Esophagus muscularis mucosa (tissue), 4 donors: ENCODE measurements at regions not wholly inside any gene's neighbourhood (a gene's known extent, or its start where the extent isn't known, plus 50 kb on each side); places are given as distances from the start of the nearest gene placed in this dataset.

Source experiments
- EP300 ChIP-seq: sonication (generic); formaldehyde crosslinking; IDR thresholded peaks from one replicate; pipeline ENCODE4 v1.6.1; 2017; ENCODE audit warnings: antibody characterized with exemption
- POLR2A ChIP-seq: fragments of 450-650 bp; IDR thresholded peaks from one replicate; pipeline ENCODE4 v1.6.1; 2017; ENCODE audit warnings: antibody characterized with exemption, moderate library complexity, mild to moderate bottlenecking, low read depth
- POLR2AphosphoS5 ChIP-seq, 2 donors: sonication (generic); formaldehyde crosslinking; IDR thresholded peaks; one replicate each; pipeline ENCODE4 v1.6.1; 2017; ENCODE audit warnings: antibody characterized with exemption in 2 of 2
- TF ChIP-seq, protein P1 (sequence below), 3 experiments: fragments of 200-600 bp in 2 of 3; fragments of 450-650 bp in 1 of 3; sonication (generic) in 2 of 3; IDR thresholded peaks; one replicate each; pipeline ENCODE4 v1.5.1; 2017 to 2019; ENCODE audit warnings: antibody characterized with exemption in 3 of 3, mild to moderate bottlenecking in 2 of 3, moderate library complexity in 1 of 3

DNA sequence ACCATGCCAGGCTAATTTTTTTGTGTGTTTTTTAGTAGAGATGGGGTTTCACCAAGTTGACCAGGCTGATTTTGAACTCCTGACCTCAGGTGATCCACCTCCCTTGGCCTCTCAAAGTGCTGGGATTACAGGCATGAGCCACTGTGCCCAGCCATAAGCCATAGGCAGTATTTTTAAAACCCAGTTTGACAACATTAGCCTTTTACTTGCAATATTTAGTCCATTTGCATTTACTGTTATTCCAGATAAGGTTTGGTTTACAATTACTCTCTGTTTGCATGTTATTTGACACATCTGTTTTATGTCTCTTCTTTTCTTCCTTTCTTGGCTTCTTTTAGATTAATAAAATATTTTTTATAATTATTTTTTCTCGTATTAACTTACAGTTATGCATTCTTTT, 83.6 kb upstream of the EPHB3 start:
- TF ChIP-seq, protein P1, sequence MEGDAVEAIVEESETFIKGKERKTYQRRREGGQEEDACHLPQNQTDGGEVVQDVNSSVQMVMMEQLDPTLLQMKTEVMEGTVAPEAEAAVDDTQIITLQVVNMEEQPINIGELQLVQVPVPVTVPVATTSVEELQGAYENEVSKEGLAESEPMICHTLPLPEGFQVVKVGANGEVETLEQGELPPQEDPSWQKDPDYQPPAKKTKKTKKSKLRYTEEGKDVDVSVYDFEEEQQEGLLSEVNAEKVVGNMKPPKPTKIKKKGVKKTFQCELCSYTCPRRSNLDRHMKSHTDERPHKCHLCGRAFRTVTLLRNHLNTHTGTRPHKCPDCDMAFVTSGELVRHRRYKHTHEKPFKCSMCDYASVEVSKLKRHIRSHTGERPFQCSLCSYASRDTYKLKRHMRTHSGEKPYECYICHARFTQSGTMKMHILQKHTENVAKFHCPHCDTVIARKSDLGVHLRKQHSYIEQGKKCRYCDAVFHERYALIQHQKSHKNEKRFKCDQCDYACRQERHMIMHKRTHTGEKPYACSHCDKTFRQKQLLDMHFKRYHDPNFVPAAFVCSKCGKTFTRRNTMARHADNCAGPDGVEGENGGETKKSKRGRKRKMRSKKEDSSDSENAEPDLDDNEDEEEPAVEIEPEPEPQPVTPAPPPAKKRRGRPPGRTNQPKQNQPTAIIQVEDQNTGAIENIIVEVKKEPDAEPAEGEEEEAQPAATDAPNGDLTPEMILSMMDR (IDR thresholded peaks at IDR 0.05), result no peak
- TF ChIP-seq POLR2A, result no peak
- no peak for TF ChIP-seq EP300
- TF ChIP-seq POLR2AphosphoS5 (IDR thresholded peaks at IDR 0.05), result no peak
